ENCODE measurements at regions not wholly inside any gene's neighbourhood (a gene's known extent, or its start where the extent isn't known, plus 50 kb on each side); places are given as distances from the start of the nearest gene placed in this dataset.

GRCh38 chr4:33268776-33269175, 2548.6 kb downstream of the PCDH7 start:
- DNase-seq (ENCODE audit: low read depth, low spot score) = no peak

- DNase-seq (ENCODE audit: low read depth, low spot score) = no peak
These were observed 2550.2 kb downstream of the PCDH7 start for GRCh38 chr4:33270403-33270802.

GRCh38 chr4:33272722-33273121, 2552.6 kb downstream of the PCDH7 start:
- no peak for DNase-seq (ENCODE audit: low read depth, low spot score)

GRCh38 chr4:33283818-33284217, 2563.6 kb downstream of the PCDH7 start:
- DNase-seq (ENCODE audit: low read depth, low spot score) = no peak

GRCh38 chr4:33296876-33297455, 2576.8 kb downstream of the PCDH7 start:
- DNase-seq (ENCODE audit: low read depth, low spot score) = no peak

- DNase-seq (ENCODE audit: low read depth, low spot score) = no peak
These were observed 2582.2 kb downstream of the PCDH7 start for GRCh38 chr4:33302321-33302720.

GRCh38 chr4:33306131-33306530, 2586.0 kb downstream of the PCDH7 start:
- DNase-seq (ENCODE audit: low read depth, low spot score) = no peak

- no peak for DNase-seq (ENCODE audit: low read depth, low spot score)
These were observed 2595.9 kb downstream of the PCDH7 start for GRCh38 chr4:33316033-33316432.

- DNase-seq (ENCODE audit: low read depth, low spot score) = no peak
These were observed 2596.4 kb downstream of the PCDH7 start for GRCh38 chr4:33316578-33316977.

- DNase-seq (ENCODE audit: low read depth, low spot score) = no peak
These were observed 2603.2 kb downstream of the PCDH7 start for GRCh38 chr4:33323393-33323792.

GRCh38 chr4:33334416-33334815, 2614.2 kb downstream of the PCDH7 start:
- DNase-seq (ENCODE audit: low read depth, low spot score) = no peak

GRCh38 chr4:33339762-33340161, 2619.6 kb downstream of the PCDH7 start:
- DNase-seq (ENCODE audit: low read depth, low spot score) = no peak

- no peak for DNase-seq (ENCODE audit: low read depth, low spot score)
These were observed 2620.0 kb downstream of the PCDH7 start for GRCh38 chr4:33340168-33340567.

GRCh38 chr4:33349376-33349775, 2629.2 kb downstream of the PCDH7 start:
- DNase-seq (ENCODE audit: low read depth, low spot score) = no peak

GRCh38 chr4:33357121-33357520, 2637.0 kb downstream of the PCDH7 start:
- no peak for DNase-seq (ENCODE audit: low read depth, low spot score)

GRCh38 chr4:33369446-33369845, 2649.3 kb downstream of the PCDH7 start:
- DNase-seq (ENCODE audit: low read depth, low spot score) = no peak

- DNase-seq (ENCODE audit: low read depth, low spot score) = no peak
These were observed 2661.6 kb downstream of the PCDH7 start for GRCh38 chr4:33381816-33382215.

GRCh38 chr4:33386764-33387163, 2666.6 kb downstream of the PCDH7 start:
- DNase-seq (ENCODE audit: low read depth, low spot score) = no peak

GRCh38 chr4:33390976-33391375, 2670.8 kb downstream of the PCDH7 start:
- no peak for DNase-seq (ENCODE audit: low read depth, low spot score)

GRCh38 chr4:33395731-33396485, 2675.7 kb downstream of the PCDH7 start:
- no peak for DNase-seq (ENCODE audit: low read depth, low spot score)

GRCh38 chr4:33400504-33400903, 2680.3 kb downstream of the PCDH7 start:
- DNase-seq (ENCODE audit: low read depth, low spot score) = no peak

GRCh38 chr4:33407496-33407895, 2687.3 kb downstream of the PCDH7 start:
- DNase-seq (ENCODE audit: low read depth, low spot score) = no peak

GRCh38 chr4:33411182-33411581, 2691.0 kb downstream of the PCDH7 start:
- DNase-seq (ENCODE audit: low read depth, low spot score) = no peak

GRCh38 chr4:33421887-33422286, 2701.7 kb downstream of the PCDH7 start:
- no peak for DNase-seq (ENCODE audit: low read depth, low spot score)
